Activated CD8-positive, alpha-beta memory T cell treated with anti-CD3 and anti-CD28 coated beads, Interleukin-2, amount 50 U/mL, for 48 hours (primary cell): ENCODE measurements at regions not wholly inside any gene's neighbourhood (a gene's known extent, or its start where the extent isn't known, plus 50 kb on each side); places are given as distances from the start of the nearest gene placed in this dataset.

Source experiments
- DNase-seq: peaks from one replicate; pipeline ENCODE4 v3.0.0-alpha.2; 2020

DNA sequence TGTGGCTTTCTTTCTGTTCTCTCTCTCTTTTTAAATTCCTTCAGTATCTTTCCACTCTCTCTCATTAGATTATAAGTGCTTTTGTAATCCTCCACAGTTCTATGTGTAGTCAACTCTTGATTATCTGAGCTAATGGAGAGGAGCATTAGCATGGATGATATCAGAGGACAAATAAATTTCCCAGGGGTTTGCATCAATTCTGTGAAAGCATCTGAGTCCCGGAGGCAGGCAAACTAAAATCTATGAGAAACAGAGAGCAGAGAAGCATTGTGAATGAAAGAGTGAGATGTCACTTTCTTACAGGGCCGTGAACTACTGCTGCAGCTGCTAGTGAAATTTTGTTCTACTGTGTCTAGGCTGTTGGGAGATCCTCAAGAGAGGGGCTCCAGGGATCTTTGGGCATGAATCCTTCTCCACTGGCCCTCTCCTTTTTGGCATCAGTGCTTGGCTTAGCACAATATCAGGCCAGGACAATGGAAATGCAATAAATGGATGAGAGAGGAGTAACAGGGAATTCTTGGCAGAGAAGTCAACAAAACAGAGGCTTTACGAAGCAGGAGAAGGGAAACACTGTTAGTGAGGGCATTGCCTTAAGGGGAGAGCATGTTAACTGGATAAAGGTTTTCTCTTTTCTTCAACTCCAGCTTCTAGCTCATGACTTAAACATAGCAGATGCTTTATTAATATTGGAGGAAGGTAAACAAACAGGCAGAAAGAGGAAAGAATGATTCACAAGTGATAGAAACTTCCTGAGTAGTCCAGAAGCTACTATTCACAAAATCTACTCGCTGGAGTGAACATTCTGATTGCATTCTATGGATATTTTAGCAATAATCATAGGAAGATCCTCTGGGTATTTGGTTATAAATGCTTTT, 847.0 kb upstream of the MAP3K7 start:
- DNase-seq, result no peak

DNA sequence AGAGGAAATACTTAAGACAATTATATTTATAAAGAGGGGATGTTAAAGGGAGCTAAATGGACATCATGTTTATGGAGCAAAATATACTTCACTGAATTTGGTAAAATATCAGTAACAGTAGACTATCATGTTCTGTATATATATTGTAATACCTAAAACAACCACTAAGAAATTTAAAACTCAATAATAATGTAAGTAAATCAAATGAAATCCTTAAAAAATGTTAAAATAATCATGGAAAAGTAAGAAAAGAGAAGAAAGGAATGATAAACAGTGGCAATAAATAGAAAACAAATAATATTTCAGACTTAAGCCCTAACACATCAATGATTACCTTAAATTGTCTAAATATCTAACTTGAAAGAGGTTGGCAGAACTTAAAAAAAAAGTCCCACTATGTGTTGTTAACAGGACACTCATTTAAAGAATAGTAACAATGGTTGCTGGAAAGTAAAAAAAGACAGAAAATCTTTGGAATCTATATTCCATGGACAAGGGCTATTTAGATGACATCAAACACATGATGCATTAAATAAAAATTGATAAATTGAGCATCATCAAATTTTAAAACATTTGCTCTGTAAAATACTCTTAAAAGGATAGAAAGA, 842.2 kb upstream of the MAP3K7 start:
- DNase-seq, result no peak

DNA sequence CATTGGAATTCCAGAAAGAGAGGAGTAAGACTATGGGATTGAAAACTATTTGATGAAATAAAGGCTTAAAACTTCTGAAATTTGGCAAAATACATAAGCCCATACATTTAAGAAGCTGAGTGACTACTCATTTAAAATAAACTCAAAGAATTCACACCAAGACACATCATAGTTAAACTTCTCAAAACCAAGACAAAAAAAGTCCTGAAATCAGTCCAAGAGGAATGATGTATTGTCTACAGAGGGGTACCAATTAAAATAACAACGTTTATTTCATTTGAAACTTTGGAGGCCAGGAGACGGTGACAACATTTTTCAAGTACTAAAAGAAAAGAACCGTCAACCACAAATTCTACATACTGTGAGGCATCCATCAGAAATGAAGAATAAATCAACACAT, 841.4 kb upstream of the MAP3K7 start:
- no peak for DNase-seq

DNA sequence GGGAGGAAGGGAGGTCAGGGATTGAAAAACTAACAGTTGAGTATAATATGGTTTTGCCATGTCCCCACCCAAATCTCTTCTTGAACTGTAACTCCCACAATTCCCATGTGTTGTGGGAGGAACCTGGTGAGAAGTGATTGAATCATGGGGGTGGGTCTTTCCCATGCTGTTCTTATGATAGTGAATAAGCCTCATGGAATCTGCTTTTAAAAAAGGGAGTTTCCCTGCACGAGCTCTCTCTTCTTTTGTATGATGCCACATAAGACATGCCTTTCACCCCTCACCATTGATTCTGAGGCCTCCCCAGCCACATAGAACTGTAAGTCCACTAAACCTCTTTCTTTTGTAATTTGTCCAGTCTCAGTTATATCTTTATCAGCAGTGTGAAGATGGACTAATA, 833.4 kb upstream of the MAP3K7 start:
- no peak for DNase-seq

DNA sequence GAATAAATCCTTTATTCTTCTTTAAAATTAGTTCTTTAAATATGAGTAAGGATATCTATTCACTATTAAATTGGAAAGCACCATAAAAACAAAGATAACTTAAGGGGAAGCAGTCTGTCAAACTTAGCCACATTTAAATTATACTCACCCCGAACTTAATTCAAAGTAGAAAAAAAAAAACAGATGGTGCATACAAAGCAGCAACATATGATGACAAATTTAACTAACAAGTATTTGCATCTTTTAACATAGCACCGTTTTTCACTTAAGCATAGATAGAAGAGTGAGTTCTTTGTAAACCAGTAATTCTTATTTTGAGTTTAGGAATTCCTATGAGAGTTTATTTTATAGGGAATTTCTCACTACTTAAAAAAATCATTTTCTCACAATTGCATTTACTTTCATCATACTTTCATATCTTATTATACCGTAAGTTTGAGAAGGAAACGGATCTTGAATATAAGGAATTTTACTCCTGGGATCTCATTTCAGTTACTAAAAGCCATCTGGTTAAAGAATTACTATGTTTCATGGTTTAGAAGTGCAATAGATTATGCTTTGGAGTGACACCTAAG, 828.2 kb upstream of the MAP3K7 start:
- DNase-seq, result no peak

DNA sequence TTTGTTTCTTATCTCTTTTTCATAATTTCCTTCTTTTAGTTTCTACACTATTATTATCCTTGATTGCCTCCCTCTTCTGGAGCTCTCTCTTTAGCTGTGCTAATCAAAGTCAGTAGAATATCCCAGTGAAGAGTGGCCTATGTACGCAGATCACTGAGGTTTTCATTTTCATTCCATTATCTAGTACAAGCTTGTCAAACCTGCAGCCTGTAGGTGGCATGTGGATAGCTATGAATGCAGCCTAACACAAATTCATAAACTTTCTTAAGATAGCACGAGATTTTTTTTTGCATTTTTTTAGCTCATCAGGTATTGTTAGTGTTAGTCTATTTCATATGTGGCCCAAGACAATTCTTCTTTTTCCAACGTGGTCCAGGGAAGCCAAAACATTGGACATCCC, 825.7 kb upstream of the MAP3K7 start:
- no peak for DNase-seq

DNA sequence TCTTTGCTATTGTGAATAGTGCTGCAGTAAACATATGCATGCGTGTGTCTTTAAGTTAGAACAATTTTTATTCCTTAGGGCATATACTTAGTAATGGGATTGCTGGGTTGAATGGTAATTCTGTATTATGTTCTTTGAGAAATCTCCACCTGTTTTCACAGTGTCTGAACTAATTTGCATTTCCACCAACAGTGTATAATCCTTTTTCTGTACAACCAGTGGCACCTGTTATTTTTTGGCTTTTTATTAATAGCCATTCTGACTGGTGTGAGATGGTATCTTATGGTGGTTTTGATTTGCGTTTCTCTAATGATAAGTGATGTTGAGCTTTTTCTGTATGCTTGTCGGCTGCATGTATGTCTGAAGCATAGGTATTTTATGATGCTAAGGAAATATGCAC, 820.8 kb upstream of the MAP3K7 start:
- no peak for DNase-seq

DNA sequence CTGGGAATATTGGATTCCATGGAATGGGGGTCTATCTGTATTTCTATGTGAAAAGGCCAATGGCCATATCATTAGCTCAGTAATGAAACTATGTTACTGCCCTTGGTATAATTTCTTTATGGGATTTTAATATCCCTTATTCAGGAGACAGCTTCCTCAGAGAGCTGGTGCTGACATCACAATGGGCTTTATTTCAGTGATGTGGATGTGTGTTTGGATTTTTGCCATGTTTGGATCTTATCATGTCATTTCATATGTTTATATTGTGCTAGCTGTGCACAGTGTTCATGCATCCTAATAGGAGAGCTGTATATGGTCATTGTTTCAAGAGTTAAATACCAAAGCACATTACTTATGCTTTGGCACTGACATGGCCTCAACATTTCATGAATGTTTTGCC, 806.1 kb upstream of the MAP3K7 start:
- DNase-seq, result no peak

DNA sequence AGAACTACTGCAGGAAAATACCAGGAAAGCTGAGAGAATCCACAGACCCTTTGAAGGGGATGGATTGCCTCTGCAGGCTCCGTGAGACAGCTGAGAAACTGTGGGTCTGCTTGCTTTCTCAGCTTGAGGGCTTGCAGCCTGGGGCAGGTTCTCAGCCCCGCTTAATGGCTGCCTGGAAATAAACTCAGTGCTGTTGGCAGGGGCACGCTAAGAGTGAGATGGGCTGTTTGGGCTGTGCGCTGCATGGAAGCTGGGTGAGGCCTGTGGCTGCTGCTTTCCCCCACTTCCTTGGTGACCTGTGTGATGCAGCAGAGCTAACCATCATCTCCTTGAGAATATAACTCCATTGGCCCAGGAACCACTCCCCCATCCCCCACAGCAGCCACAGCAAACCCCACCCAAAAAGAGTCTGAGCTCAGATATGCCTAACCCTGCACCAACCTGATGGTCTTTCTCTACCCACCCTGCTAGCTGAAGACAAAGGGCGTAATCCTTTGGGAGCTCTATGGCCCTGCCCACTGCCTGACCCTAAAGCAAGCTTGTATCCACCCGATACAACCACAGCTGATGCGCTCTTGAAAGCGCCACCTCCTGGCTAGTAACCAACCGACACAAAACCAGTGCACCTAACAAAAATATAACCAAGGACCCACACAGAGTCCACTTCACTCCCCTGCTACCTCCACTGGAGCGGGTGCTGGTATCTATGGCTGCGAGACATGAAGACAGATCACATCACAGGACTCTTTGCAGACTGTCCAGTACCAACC, 800.6 kb upstream of the MAP3K7 start:
- DNase-seq, result no peak

DNA sequence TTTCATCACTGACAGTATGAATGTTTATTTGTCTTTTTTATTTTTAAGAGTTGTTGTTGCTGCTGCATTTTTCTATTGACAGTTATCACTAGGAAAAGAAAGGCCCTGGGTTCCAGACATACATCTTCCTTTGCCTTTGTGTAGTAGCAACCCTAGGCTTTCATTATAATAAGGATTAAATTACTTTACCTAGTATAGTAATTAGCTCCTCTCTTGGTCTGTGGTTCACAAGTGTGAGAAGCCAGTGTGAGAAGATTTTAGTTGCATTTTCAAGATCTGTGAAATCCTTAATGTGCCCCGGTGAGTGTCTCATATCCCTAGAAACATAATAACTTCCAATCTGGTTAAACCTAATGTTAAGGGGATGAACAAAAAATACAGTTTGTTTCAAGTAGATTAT, 799.3 kb upstream of the MAP3K7 start:
- no peak for DNase-seq

DNA sequence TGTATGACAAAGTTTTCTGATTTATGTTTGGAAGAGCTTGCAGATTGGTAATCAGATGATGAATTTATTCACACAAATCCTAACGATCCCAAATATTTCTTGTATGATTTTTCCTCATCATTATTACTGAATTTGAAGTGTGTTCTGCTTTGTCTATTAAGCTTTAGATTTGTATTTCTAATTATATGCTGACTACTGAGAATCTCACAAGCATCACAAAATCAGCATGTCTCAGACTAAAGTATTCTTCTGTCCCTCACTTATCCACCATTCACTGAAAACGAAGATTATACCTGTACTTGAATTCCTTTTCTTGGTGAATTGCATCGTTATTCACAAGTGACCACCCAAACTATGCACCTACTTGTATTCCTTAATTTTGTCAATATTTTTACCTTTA, 796.3 kb upstream of the MAP3K7 start:
- no peak for DNase-seq

DNA sequence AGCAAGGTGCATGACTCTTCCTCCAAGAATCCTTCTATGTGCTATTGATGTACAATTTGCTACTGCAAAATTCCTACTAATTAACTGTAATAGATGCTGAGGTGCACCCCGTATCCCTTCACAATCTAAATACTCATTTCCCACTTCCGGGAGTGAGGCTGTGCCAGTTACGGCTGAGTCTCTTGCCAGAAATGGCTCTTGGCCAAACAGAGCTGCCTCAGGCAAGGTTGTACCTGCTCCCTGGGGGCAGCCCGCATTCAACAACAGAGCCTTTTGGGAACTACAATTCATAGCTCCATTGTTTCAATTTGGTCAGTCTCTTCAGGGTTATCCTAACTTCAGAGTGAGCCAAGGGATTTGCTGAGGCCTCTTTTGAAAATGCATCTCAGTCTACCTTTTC, 789.8 kb upstream of the MAP3K7 start:
- DNase-seq, result no peak

DNA sequence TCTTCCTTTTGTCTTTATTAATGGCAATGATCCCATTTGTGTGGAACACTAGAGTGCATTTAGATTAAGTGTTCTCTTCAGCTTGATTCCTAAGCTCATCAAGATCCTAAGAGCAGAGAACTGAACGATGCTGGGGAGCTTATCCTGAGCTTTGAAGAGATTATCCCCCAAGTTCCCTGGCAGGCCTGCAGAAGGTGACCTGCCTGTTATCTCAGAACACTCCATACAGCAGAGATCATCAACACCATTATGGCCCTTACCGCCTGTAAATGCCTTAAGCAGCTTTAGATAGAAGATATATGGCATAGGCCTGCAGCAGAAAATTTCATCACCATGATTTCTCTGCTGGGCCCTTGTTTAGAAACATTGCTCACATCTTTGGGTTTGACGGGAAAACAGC, 779.9 kb upstream of the MAP3K7 start:
- no peak for DNase-seq

DNA sequence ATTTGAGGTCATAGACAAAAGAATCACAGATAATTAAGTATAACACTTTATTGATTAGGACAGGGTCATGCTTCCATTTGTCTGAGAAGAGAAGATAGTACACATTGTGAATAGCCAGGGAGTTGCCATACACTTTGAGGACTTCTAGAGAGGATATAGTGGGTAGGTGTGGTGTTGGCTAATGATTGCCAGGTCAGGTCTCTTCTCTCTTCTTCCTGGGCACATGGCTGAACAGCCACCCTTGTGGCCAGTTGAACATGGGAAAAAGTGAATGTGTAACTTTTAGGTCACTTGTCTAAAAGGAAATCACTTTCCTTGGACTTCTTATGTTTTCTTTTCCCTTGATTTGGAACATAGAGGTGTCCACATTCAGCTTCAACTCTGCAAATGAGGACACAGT, 772.1 kb upstream of the MAP3K7 start:
- no peak for DNase-seq

DNA sequence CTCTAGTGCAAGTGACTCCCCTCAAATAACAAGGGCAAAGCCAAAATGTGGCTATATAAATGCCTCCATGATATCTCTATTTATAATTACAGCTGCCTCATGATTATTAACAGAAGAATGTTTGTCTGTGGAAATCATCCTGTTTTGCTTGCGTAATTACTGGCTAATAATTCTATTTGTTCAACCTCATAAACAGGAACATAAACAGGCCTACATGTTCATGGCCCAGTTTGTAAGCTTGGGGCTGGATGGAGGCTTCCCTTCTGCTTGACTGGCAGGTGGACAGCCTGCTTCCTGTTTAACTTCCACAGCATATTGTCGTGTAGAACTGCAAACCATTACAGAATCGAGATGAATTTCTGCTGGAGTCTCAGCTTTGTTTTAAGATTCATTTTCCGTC, 766.0 kb upstream of the MAP3K7 start:
- DNase-seq, result no peak

DNA sequence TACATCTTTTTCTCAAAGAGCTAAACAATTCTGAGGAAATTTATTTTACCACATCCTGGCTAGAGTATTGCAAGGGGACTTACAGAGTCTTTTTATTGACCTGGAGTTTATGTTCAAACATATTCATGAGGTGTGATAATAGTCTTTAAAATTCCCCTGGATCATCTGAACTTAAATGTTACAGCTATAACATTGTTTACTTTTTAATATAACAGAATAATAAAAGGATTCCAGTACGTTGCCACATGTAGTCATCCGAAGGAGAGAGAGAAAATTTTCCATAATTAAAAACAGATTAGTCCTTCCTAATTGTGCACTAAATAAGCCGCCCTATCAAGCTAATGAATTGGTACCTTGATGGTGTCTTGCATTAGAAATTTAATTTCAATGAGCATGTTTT, 765.4 kb upstream of the MAP3K7 start:
- DNase-seq, result no peak

DNA sequence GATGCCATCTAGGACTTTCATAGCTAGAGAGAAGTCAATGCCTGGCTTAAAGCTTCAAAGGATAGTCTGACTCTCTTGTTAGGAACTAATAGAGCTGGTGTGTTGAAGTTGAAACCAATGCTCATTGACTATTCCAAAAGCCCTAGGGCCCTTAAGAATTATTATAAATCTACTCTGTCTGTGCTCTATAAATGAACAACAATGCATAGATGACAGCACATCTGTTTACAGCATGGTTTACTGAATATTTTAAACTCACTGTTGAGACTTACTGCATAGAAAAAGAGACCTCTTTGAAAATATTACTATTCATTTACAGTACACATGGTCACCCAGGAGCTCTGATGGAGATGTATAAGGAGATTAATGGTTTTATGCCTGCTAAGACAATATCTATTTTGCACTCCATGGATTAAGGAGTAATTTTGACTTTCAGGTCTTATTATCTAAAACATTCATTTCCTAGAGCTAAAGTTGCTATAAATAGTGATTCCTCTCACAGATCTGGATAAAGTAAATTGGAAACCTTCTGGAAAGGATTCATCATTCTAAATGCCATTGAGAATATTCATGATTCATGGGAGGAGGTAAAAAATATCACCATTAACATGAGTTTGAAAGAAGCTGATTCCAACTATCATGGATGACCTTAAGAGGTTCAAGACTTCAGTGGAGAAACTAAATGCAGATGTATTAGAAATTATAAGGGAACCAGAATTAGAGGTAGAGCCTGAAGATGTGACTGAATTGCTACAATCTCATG, 763.5 kb upstream of the MAP3K7 start:
- no peak for DNase-seq

DNA sequence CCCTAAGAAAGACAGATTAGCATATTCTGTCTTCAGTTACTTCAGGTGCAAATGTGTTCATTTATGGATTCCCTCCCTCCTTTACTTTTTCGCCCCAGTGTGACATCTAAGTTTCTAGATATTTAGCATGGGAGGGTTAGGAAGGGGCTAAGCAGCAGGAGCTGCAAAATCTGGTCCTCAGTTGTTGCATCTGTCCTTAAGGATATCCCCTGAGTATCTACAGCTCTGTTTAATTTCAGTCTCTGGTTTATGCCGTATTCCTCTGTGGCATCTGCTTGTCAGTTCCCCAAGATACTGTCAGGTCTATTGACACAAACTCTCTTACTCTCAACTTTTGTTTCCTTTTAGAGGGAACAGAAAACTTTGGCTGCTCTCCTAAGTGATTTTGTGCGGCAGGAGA, 754.6 kb upstream of the MAP3K7 start:
- no peak for DNase-seq

DNA sequence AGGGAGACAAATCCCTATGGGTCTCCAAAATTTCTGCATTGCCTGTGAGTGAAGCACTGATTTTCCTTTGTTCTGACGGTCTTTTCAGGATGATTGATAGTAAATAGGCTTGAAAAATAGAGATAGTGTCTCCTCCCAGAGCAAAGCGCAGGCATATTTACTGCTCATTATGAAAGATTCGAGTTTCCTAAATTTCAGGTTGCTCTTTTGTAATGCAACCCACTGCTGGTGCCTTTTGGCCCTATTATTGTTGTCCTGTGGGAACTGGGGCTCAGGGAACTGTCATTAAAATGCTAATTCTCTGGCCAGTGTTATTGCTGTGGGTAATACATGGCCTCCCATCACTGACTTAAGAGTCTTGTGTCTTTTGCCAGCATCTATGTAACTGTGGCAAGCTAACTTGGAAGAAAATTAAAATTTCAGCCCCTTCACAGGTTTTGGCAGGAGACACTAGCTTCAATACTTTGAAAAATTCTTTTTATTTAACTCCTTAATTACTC, 754.1 kb upstream of the MAP3K7 start:
- no peak for DNase-seq

DNA sequence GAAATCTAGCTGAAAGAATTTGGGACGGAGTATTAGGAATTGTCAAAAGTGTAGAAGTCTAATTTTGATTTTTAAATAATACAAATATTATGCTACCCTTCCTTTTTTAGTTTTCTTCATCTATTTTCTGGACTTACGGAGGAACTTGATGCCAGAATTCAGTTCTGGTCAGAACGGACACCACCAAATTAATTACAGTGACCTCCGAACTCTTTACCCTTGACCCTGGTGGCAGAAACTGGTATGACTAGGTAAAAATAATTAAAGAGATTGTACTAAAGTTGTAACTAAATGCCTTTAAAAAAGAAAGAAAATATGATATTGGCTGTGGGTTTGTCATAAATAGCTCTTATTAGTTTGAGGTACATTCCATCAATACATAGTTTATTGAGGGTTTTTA, 751.1 kb upstream of the MAP3K7 start:
- DNase-seq, result no peak

DNA sequence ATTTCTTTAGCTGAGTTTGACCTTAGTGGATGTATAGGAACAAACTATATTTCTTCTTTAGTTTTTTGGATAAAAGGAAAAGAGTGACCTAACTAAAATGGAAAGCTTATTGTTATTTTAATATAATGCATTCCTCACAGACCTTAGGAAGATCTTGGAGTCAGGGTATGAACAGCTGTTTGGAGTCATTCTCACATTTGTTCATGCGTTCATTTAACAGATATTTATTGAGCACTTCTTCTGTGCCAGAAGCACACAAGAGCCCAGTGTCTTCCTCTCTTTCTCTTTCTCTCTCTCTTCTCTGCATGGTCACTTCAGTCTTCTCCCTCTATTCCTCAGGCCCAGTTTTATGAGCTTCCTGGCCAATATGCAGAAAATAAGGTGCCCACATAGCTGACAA, 744.0 kb upstream of the MAP3K7 start:
- no peak for DNase-seq

DNA sequence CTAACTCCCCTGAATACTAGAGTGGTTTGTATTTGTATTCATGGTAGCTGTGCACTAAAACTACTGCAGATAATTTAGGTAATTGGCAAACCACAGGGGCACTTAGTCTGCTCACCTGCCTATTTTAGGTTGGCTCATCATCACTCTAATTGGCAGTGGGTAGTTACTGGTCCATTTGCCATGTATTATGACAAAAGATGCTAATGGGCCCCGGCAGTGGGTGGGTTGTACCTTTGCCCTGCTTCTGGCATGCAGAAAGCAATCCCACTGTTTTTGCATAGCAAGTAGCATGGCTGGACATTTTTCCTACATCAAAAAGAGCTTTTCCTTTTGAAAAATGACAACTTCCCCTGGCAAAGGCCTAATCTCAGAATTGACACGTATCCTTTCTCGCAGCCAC, 741.4 kb upstream of the MAP3K7 start:
- no peak for DNase-seq

DNA sequence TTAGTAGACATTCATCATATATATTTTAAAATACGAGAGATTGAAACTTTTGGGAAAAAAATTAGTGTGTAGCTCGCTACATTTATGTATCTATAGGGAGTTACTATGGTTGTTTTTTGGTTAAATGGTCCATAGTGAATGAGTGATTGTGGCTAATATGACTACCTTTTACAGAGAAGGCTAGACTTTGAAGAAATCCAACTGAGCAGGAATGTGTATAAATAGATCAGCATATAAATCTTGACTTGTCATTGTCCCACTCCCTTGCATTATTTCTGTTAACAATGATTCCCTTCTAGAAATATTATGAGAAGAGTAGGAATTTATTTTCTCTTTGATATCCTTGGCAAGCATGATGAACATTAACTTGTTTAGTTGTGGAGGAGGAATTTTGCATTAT, 737.8 kb upstream of the MAP3K7 start:
- no peak for DNase-seq
